GM12892 (cell line): ENCODE measurements at regions not wholly inside any gene's neighbourhood (a gene's known extent, or its start where the extent isn't known, plus 50 kb on each side); places are given as distances from the start of the nearest gene placed in this dataset.

Experiments used
- POLR2A ChIP-seq: IDR thresholded peaks from 2 replicates; pipeline ENCODE4 v1.6.1; 2011; ENCODE audit warnings: low read depth, low read length, control low read depth
- POLR2AphosphoS5 ChIP-seq: IDR thresholded peaks from 2 replicates; pipeline ENCODE4 v1.6.1; 2011; ENCODE audit warnings: low read depth, low read length, control low read depth

- TF ChIP-seq POLR2AphosphoS5 (no peak), POLR2A (no peak)
Observed at GRCh38 chr7:81207801-81208200, 288.9 kb upstream of the SEMA3C start.
